ENCODE measurements at regions not wholly inside any gene's neighbourhood (a gene's known extent, or its start where the extent isn't known, plus 50 kb on each side); places are given as distances from the start of the nearest gene placed in this dataset.

- TF ChIP-seq CTCF (IDR thresholded peaks at IDR 0.05) = no peak
- no peak for TF ChIP-seq POLR2A (IDR thresholded peaks at IDR 0.05)
These were observed 107.8 kb upstream of the ESR1 start for GRCh38 chr6:151699719-151700118.
